Activated CD4-positive, CD25-positive, alpha-beta regulatory T cell treated with anti-CD3 and anti-CD28 coated beads, Interleukin-2, amount 50 U/mL, for 24 hours (primary cell): ENCODE measurements at regions not wholly inside any gene's neighbourhood (a gene's known extent, or its start where the extent isn't known, plus 50 kb on each side); places are given as distances from the start of the nearest gene placed in this dataset.
"Not testable (repeated sequence)": the region's sequence is repeated elsewhere in the genome, so short reads cannot be mapped to it uniquely, and the experiment has no call there.

Experiments used
- ATAC-seq, 2 donors: fragments of 150-1000 bp; cut with Tn5 transposase; one replicate each; pipeline ENCODE4 v1.10.0; 2021; ENCODE audit warnings: mild to moderate bottlenecking in 1 of 2, moderate library complexity in 1 of 2

DNA sequence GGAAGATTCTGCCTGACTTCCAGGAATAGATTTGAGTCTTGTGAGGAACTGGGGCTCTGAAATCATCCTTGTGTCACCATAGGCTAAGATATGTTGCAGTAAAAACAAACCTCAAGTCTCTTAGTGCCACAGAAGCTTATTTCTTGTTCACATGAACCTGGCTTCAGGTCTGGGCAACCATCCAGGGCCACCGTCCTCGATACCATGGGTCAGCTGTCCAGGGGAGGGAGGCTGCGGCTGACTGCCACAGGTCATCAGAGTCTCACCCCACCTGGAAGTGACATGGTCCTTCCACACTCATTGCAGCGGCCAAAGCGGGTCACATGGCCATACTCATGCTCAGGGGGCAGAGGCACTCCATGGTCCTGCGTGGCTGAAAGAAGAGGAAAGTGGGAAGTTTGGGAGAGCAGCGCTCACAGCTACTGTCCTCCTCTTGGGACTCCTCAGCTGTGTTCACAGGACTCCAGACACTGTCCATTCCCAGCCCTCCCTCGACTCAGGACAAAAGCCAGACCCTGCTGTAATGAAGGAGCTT is 284.5 kb downstream of the CBLN1 start:
- ATAC-seq, result no peak

DNA sequence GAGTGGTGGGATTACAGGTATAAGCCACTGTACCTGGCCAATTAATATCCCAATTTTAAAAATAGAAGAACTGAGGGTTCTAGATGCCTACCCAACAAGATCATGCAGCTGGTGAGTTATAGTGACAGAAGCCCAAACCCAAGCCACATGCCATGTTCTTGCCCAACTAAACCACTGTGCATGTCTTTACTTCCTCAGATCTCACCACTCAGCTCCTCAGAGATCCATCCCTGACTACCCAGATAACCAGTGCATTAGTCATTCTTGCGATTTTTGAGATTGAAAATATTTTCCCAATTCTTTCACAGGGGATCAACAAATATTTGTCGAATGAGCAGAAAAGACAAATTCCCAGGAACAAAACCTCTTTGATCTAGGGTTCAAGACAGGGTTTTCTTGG is 303.1 kb downstream of the CBLN1 start:
- ATAC-seq, result no peak

- no peak for ATAC-seq
Measured at GRCh38 chr16:48972236-48972635, 309.4 kb downstream of the CBLN1 start.

GRCh38 chr16:48971571-48972077 is 310.0 kb downstream of the CBLN1 start:
- no peak for ATAC-seq

- no peak for ATAC-seq
Measured at GRCh38 chr16:48970216-48970615, 311.4 kb downstream of the CBLN1 start.

DNA sequence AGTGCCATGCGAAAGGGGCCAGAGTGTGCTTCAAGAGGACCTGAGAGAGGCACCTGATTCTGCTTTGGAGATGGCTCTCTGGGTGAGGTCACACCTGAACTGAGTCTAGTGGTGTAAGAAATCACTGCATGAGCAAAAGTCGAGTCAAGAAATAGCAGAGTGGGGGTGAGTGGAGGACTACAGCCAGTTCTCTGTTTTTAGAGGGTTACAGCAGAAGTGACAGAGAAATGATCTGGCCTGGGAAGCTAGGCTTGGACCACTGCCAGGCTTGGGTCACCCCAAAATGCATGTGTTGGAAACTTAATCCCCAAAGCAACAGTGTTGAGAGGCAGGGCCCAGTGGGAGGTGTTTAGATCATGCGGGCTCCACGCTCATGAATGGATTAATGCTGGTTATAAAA is 312.0 kb downstream of the CBLN1 start:
- ATAC-seq, result no peak

GRCh38 chr16:48965386-48965785 is 316.3 kb downstream of the CBLN1 start:
- no peak for ATAC-seq

DNA sequence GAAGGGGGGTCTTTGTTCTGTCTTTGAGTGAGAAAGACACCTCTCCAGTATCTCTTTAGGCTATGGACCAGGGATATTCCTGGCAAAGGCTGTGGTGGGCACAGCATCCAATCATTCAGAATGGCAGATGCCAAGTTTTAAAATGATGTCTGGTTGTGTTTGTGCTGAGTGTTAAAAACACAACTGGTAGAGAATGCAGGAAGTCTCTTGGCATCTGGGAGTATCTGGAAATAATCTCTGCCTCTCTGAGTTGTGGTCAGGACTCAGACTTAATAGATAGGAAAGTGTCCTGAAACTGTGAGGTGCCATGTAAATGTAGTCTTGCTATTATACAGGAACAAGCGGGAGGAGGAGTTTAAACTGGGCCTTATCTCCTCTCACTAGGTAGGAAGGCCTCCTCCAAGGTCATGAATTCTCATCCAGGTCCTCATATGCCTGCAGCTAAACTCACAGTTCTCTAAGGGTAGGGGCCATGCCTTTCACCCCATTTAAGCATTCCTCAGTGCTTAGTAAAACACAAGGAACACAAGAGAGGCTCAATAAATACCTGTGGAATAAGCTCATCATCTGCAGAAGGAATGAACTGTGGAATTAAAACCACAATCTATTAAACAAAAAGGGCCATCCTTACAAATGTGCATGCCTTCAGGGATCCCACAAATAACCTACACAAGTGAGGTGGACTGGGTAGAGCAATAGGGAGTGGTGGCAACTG is 317.6 kb downstream of the CBLN1 start:
- no peak for ATAC-seq

GRCh38 chr16:48963306-48963705 is 318.3 kb downstream of the CBLN1 start:
- no peak for ATAC-seq

GRCh38 chr16:48961546-48961945 is 320.1 kb downstream of the CBLN1 start:
- ATAC-seq, result no peak

DNA sequence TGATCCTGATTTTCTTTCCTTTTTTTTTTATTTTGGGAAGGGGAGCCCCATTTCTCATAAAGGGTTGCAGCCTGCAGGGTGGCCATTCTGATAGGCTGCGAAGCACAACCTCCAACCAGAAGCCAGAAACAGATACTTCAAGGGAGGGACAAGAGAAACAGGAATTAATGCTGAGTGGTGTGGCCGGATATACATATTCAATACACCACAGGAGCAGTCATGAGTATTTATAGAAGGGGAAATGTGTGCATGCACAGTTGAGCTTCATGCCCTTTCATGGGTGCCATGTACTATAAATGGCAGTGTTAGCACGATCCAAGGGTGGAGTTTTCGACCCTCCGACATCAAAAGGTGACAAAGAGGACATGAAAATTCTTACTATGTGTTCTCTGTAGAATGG is 320.8 kb downstream of the CBLN1 start:
- ATAC-seq, result no peak

GRCh38 chr16:48959747-48960146 is 321.9 kb downstream of the CBLN1 start:
- no peak for ATAC-seq

GRCh38 chr16:48959204-48959603 is 322.4 kb downstream of the CBLN1 start:
- ATAC-seq, result no peak

DNA sequence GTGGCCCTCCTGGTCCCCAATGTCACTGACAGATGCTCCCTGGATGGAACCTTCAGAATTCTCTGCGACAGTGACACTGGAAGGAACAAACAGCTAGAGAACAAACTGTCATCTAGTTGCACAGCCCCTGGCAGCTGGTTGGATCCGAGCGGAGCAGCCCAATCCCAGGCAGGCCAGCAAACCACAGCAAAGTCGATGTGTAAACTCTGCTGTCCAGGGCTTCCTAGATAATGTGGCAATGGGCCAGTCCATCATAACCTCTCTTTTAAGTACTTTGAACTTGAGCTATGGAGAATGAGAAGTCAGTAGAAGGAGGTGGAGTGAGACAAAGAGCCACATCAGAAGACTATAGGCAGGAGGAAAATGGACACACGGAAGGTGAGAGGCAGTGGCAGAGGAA is 323.0 kb downstream of the CBLN1 start:
- ATAC-seq, result no peak

GRCh38 chr16:48956620-48957019 is 325.0 kb downstream of the CBLN1 start:
- no peak for ATAC-seq

- no peak for ATAC-seq
Measured at GRCh38 chr16:48955837-48956236, 325.8 kb downstream of the CBLN1 start.

DNA sequence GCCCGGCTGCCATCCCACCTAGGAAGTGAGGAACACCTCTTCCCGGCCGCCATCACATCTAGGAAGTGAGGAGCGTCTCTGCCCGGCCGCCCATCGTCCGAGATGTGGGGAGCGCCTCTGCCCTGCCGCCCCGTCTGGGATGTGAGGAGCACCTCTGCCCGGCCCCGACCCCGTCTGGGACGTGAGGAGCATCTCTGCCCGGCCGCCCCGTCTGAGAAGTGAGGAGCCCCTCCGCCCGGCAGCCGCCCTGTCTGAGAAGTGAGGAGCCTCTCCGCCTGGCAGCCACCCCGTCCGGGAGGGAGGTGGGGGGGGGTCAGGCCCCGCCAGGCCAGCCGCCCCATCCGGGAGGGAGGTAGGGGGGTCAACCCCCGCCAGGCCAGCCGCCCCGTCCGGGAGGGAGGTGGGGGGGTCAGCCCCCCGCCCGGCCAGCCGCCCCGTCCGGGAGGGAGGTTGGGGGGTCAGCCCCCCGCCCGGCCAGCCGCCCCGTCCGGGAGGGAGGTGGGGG is 330.0 kb downstream of the CBLN1 start:
- not testable (repeated sequence) for ATAC-seq

- ATAC-seq, result no peak
Measured at GRCh38 chr16:48950184-48950583, 331.5 kb downstream of the CBLN1 start.

- no peak for ATAC-seq
Measured at GRCh38 chr16:48949636-48950035, 332.0 kb downstream of the CBLN1 start.

- no peak for ATAC-seq
Measured at GRCh38 chr16:48948911-48949310, 332.7 kb downstream of the CBLN1 start.

GRCh38 chr16:48947371-48947713 is 334.3 kb downstream of the CBLN1 start:
- ATAC-seq, result no peak

DNA sequence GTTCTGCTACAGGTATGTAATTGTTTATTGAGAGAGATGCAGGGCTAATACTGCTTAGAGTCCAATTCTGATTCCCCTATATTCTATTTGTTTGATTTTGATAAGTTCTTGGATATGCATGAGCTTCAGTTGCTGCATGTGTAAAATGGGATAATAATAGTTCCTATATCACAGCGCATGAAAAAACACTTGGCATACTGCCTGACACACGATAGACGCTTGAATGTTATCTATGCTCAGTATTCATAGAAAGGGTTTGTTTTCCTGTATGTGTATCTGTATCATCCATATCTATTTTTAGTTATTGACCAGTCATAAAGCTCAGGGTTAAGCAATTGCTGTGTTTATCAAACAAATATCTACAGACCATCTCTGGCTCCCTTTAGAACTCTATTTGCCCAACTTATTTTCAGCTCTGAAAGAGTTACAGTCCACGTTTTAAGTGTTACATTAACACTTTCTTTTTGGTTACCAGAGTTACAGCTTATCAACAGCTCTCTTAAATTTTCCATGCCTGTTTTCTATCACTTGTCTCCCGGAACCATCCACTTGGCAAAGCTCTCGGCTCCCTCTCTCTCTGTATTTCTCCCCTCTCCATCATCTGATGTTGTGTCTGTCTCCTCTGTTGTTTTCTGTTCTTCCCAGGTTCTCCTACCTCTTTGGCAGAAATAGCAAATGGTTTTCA is 334.8 kb downstream of the CBLN1 start:
- ATAC-seq, result no peak

- ATAC-seq, result no peak
Measured at GRCh38 chr16:48942996-48943395, 333.0 kb upstream of the N4BP1 start.

GRCh38 chr16:48936811-48937210 is 326.8 kb upstream of the N4BP1 start:
- no peak for ATAC-seq
